Spleen (tissue), 7 donors: ENCODE measurements at regions not wholly inside any gene's neighbourhood (a gene's known extent, or its start where the extent isn't known, plus 50 kb on each side); places are given as distances from the start of the nearest gene placed in this dataset.

ENCODE experiments used
- CTCF ChIP-seq, 11 experiments: fragments of 200-600 bp in 7 of 11; fragments of 450-650 bp in 4 of 11; sonication (generic) in 4 of 11; IDR thresholded peaks in 8 of 11; conservative IDR thresholded peaks in 3 of 11; 1 replicate in 7 of 11; 2 replicates in 4 of 11; pipeline versions ENCODE4 v1.4.0 to v1.8.0; 2016 to 2021; ENCODE audit warnings: antibody characterized with exemption in 11 of 11, inconsistent platforms in 4 of 11, mild to moderate bottlenecking in 1 of 11
- POLR2A ChIP-seq, 3 donors: fragments of 450-650 bp; IDR thresholded peaks; one replicate each; pipeline ENCODE4 v1.5.1; 2017; ENCODE audit warnings: antibody characterized with exemption in 3 of 3, mild to moderate bottlenecking in 1 of 3
- POLR2AphosphoS5 ChIP-seq, 3 donors: sonication (generic); formaldehyde crosslinking; IDR thresholded peaks; one replicate each; pipeline ENCODE4 v1.5.1; 2017; ENCODE audit warnings: antibody characterized with exemption in 3 of 3
- donor health status: DM: no; HTN: no; CAD: no; lungs with moderate emphysema.
- donor health status: DM: no; HTN: no; CAD: no.
- donor health status: DM: no; HTN: no; CAD: no.

- TF ChIP-seq CTCF (IDR thresholded peaks at IDR 0.05 in 8 of 11, conservative IDR thresholded peaks at IDR 0.05 in 3 of 11) (no peak), POLR2A (IDR thresholded peaks at IDR 0.05) (no peak), POLR2AphosphoS5 (IDR thresholded peaks at IDR 0.05) (no peak)
Measured at GRCh38 chr4:112802780-112803179, 165.8 kb downstream of the LARP7 start.
